Tibial nerve (tissue), 4 donors: ENCODE measurements at regions not wholly inside any gene's neighbourhood (a gene's known extent, or its start where the extent isn't known, plus 50 kb on each side); places are given as distances from the start of the nearest gene placed in this dataset.

Source experiments
- CTCF ChIP-seq, 5 experiments: fragments of 200-600 bp in 3 of 5; fragments of 450-650 bp in 2 of 5; sonication (generic) in 3 of 5; IDR thresholded peaks; one replicate each; pipeline ENCODE4 v1.5.1; 2016 to 2019; ENCODE audit warnings: antibody characterized with exemption in 5 of 5, mild to moderate bottlenecking in 3 of 5, moderate library complexity in 2 of 5
- EP300 ChIP-seq, 2 donors: sonication (generic); formaldehyde crosslinking; IDR thresholded peaks; one replicate each; pipeline ENCODE4 v1.6.1; 2017; ENCODE audit warnings: antibody characterized with exemption in 2 of 2, mild to moderate bottlenecking in 1 of 2

- TF ChIP-seq EP300 (IDR thresholded peaks at IDR 0.05) (no peak), CTCF (IDR thresholded peaks at IDR 0.05) (no peak)
These were observed 205.2 kb downstream of the MYLK4 start for GRCh38 chr6:2545383-2546038.
